Psoas muscle (tissue), 7 donors: ENCODE measurements at regions not wholly inside any gene's neighbourhood (a gene's known extent, or its start where the extent isn't known, plus 50 kb on each side); places are given as distances from the start of the nearest gene placed in this dataset.

ENCODE experiments used
- ATAC-seq, 4 donors: fragments of 200-7000 bp; cut with Tn5 transposase; one replicate each; pipeline ENCODE4 v1.9.1; 2020; ENCODE audit warnings: moderate library complexity in 3 of 4, mild to moderate bottlenecking in 2 of 4
- DNase-seq, 2 donors: peaks; one replicate each; pipeline ENCODE4 v3.0.0-alpha.2; 2020
- H3K27ac ChIP-seq: fragments of 200-600 bp; one replicate; pipeline ENCODE4 v1.8.0; 2022
- H3K27me3 ChIP-seq, 3 donors: fragments of 200-600 bp in 1 of 3; one replicate each; pipeline versions ENCODE4 v1.6.1 to v1.8.0; 2013 to 2022; ENCODE audit warnings: low read length in 2 of 3, mild to moderate bottlenecking in 2 of 3, moderate library complexity in 1 of 3; ENCODE audit not compliant: insufficient read depth in 3 of 3
- H3K36me3 ChIP-seq, 2 donors: fragments of 200-600 bp in 1 of 2; one replicate each; pipeline versions ENCODE4 v1.6.1 to v1.8.0; 2013 to 2022; ENCODE audit warnings: low read depth in 1 of 2, mild to moderate bottlenecking in 1 of 2, moderate library complexity in 1 of 2; ENCODE audit not compliant: insufficient read depth in 1 of 2
- H3K4me1 ChIP-seq: fragments of 200-600 bp; one replicate; pipeline ENCODE4 v1.8.0; 2022
- H3K4me3 ChIP-seq: fragments of 200-600 bp; one replicate; pipeline ENCODE4 v1.8.0; 2022; ENCODE audit warnings: mild to moderate bottlenecking
- H3K9me3 ChIP-seq: fragments of 200-600 bp; one replicate; pipeline ENCODE4 v1.8.0; 2022
- CTCF ChIP-seq: fragments of 200-600 bp; IDR thresholded peaks from one replicate; pipeline ENCODE4 v1.8.0; 2022; ENCODE audit warnings: antibody characterized with exemption
- WGBS, 3 donors: extraction: QIAGEN DNeasy Blood & Tissue Kit; methylation state at CpG; one replicate each; pipeline versions ENCODE4 v1.1.6 to v1.1.7; 2013; 5-methylcytosine and 5-hydroxymethylcytosine counted together
- intact Hi-C, 2 donors: fragments of 100-400 bp; cut with DNase I; formaldehyde crosslinking; loops; one replicate each; pipeline versions ENCODE4 v1.11.0 to v1.14.2; 2022
- donor health status: healthy with polysubstance abuse.
- donor health status: DM: no; HTN: no; CAD: no; lungs with moderate emphysema.
- donor health status: Bipolar disorder and iron deficiency.
- donor health status: healthy.
- donor health status: DM: yes; HTN: yes; CAD: no.
- donor health status: DM: no; HTN: no; CAD: no.
- donor health status: DM: yes; HTN: yes; CAD: no.

- no peak for DNase-seq
- Histone ChIP-seq H3K4me3 (no peak overlapping the region), H3K27ac (no peak overlapping the region), H3K9me3 (no peaks in the 10 kb centered on the region), H3K27me3 (no peaks in the 10 kb centered on the region), H3K36me3 (no peaks in the 10 kb centered on the region), H3K4me1 (peaks cover 50% of the 10 kb centered on the region)
- intact Hi-C loops, result loop anchor here in 1 of 2 donors (5.0 kb wide), 3 partner anchors 44 to 131 kb away; no protein-coding TSS in a partner anchor
- no peak for TF ChIP-seq CTCF
- WGBS, 3 donors, result 72 to 85% (median 83%) methylated on average over 2 of the region's 2 CpGs
- no peak for ATAC-seq
Measured at GRCh38 chr1:59016390-59016789, 232.5 kb upstream of the JUN start.

GRCh38 chr1:59017501-59018231 lies 233.8 kb upstream of the JUN start:
- Histone ChIP-seq H3K27ac (no peak overlapping the region), H3K9me3 (no peaks in the 10 kb centered on the region), H3K4me3 (no peak overlapping the region), H3K4me1 (peaks cover 49% of the 10 kb centered on the region), H3K27me3 (no peaks in the 10 kb centered on the region), H3K36me3 (no peaks in the 10 kb centered on the region)
- DNase-seq, result no peak
- TF ChIP-seq CTCF, result no peak
- no peak for ATAC-seq
- intact Hi-C loops, result loop anchor here in 1 of 2 donors (5.0 kb wide), 3 partner anchors 45 to 130 kb away; no protein-coding TSS in a partner anchor
- 79 to 97% (median 94%) methylated on average over 8 of the region's 8 CpGs for WGBS, 3 donors

- TF ChIP-seq CTCF, result no peak
- Histone ChIP-seq H3K36me3 (no peaks in the 10 kb centered on the region), H3K9me3 (no peaks in the 10 kb centered on the region), H3K4me1 (peaks cover 41% of the 10 kb centered on the region), H3K4me3 (no peak overlapping the region), H3K27ac (peak overlapping the region; percentile 83), H3K27me3 (no peaks in the 10 kb centered on the region)
- WGBS, 3 donors, result 71 to 78% (median 74%) methylated on average over 6 of the region's 6 CpGs
- intact Hi-C loops, result loop anchor here in 1 of 2 donors (5.0 kb wide), 3 partner anchors 46 to 129 kb away; no protein-coding TSS in a partner anchor
- DNase-seq (no peak), ATAC-seq (peak in 3 of 4 donors; percentile 1 to 4 (median 2))
Measured at GRCh38 chr1:59018446-59018845, 234.6 kb upstream of the JUN start.

GRCh38 chr1:59018860-59019259 lies 235.0 kb upstream of the JUN start:
- Histone ChIP-seq H3K36me3 (no peaks in the 10 kb centered on the region), H3K27ac (peak overlapping the region; percentile 83), H3K4me3 (no peak overlapping the region), H3K9me3 (no peaks in the 10 kb centered on the region), H3K4me1 (peaks cover 37% of the 10 kb centered on the region), H3K27me3 (no peaks in the 10 kb centered on the region)
- DNase-seq, result peak; percentile 37 to 77
- peak; percentile 91 to 94 (median 94) for ATAC-seq
- no peak for TF ChIP-seq CTCF
- intact Hi-C loops, result loop anchor here in 1 of 2 donors (5.0 kb wide), 3 partner anchors 47 to 128 kb away; no protein-coding TSS in a partner anchor
- 31 to 46% (median 38%) methylated on average over 7 of the region's 7 CpGs for WGBS, 3 donors
